Muscle of leg (tissue), 3 donors: ENCODE measurements at regions not wholly inside any gene's neighbourhood (a gene's known extent, or its start where the extent isn't known, plus 50 kb on each side); places are given as distances from the start of the nearest gene placed in this dataset.

Experiments used
- DNase-seq: peaks from one replicate; pipeline ENCODE4 v3.0.0; 2013
- H3K27ac ChIP-seq: one replicate; pipeline ENCODE4 v1.5.1; 2013; ENCODE audit warnings: mild to moderate bottlenecking, low read length, control low read depth
- H3K27me3 ChIP-seq: one replicate; pipeline ENCODE4 v1.6.1; 2013; ENCODE audit warnings: low read length; ENCODE audit not compliant: control insufficient read depth, insufficient read depth
- H3K36me3 ChIP-seq: one replicate; pipeline ENCODE4 v1.6.1; 2013; ENCODE audit warnings: low read length; ENCODE audit not compliant: control insufficient read depth, insufficient read depth
- H3K4me1 ChIP-seq: one replicate; pipeline ENCODE4 v1.6.1; 2013; ENCODE audit warnings: low read length; ENCODE audit not compliant: control insufficient read depth, insufficient read depth
- H3K4me3 ChIP-seq: one replicate; pipeline ENCODE4 v1.5.1; 2013; ENCODE audit warnings: low read length, control low read depth
- H3K9me3 ChIP-seq: replicated peaks from 2 replicates; pipeline ENCODE4 v1.6.1; 2013; ENCODE audit warnings: low read depth, low read length; ENCODE audit not compliant: control insufficient read depth
- WGBS: methylation state at CpG from one replicate; pipeline ENCODE4 v1.1.5; 2013; ENCODE audit warnings: missing lambda C conversion rate; ENCODE audit not compliant: insufficient coverage; 5-methylcytosine and 5-hydroxymethylcytosine counted together

DNA sequence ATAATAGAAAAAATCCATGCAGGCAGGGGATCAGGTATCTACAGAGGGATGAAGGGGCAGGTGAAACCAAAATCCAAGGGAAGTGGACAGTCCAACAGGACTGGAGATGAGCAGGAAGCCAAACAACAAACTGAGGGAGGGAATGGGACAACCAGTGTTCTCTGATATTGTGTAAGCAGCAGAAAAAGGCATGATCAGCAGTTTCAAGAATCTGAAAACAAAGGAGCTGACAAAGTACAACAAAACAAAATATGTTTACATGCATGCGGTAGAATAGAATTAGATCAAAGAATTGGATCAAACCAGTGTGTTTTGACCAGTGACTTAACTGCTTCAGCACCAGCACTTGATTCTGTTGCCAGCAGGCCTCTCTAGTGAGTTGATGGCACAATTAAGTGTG lies 729.7 kb downstream of the RFPL4B start:
- DNase-seq: no peak
- Histone ChIP-seq H3K36me3 (no peaks in the 10 kb centered on the region), H3K4me3 (no peak overlapping the region), H3K27me3 (no peaks in the 10 kb centered on the region), H3K9me3 (peaks cover under 1% of the 10 kb centered on the region), H3K27ac (no peak overlapping the region), H3K4me1 (no peaks in the 10 kb centered on the region)
- WGBS: 75% methylated on average over 1 of the region's 1 CpG

GRCh38 chr6:113077794-113078193 lies 730.7 kb downstream of the RFPL4B start:
- Histone ChIP-seq H3K36me3 (no peaks in the 10 kb centered on the region), H3K27me3 (no peaks in the 10 kb centered on the region), H3K27ac (no peak overlapping the region), H3K4me1 (no peaks in the 10 kb centered on the region), H3K4me3 (no peak overlapping the region), H3K9me3 (no peaks in the 10 kb centered on the region)
- WGBS: 100% methylated on average over 2 of the region's 2 CpGs
- no peak for DNase-seq

DNA sequence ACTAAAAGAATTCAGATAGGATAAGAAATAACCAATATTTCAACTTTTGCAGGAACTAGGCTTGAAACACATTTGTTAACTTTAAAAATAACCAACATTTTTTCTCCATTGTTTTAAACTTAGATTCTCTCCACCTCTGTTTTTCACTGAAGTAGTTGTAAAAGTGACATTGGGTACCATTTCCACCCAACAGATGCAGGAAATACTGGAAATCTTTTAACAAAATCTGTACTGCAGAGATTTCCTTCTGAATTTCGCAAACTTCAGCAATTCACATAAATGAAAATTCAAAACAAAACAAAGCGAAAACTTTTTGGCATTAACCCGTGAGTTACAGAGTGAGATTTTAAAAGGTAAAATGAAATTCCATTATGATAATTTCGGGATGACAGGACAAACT lies 731.7 kb downstream of the RFPL4B start:
- no CpG with 5 or more reads among the region's 4 CpGs for WGBS
- no peaks in the 10 kb centered on the region for H3K27me3 ChIP-seq
- H3K4me3 ChIP-seq: no peak overlapping the region
- H3K4me1 ChIP-seq: no peaks in the 10 kb centered on the region
- no peak for DNase-seq
- H3K9me3 ChIP-seq: no peaks in the 10 kb centered on the region
- H3K36me3 ChIP-seq: no peaks in the 10 kb centered on the region
- no peak overlapping the region for H3K27ac ChIP-seq

DNA sequence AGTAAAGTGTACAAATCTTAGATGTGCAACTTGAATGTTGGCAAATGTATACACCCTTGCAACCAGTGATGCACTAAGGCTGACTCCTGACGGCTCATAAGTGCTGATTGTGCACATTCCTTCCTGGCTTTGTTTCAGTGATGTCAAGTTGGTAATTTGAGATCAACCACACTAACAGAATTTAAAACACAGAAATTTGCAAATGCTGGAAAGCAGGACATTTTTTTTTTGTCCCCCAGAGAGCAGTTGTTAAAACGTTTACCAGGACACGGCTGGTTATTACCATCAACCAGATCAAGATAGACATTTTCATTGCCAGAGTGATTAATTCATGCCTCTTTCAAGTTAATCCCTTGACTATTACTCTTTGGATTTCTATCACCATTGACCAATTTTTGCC lies 735.6 kb downstream of the RFPL4B start:
- Histone ChIP-seq H3K27ac (no peak overlapping the region), H3K36me3 (no peaks in the 10 kb centered on the region), H3K9me3 (no peaks in the 10 kb centered on the region), H3K27me3 (no peaks in the 10 kb centered on the region), H3K4me1 (no peaks in the 10 kb centered on the region), H3K4me3 (no peak overlapping the region)
- 17% methylated on average over 2 of the region's 3 CpGs for WGBS
- DNase-seq: peak; percentile 50

DNA sequence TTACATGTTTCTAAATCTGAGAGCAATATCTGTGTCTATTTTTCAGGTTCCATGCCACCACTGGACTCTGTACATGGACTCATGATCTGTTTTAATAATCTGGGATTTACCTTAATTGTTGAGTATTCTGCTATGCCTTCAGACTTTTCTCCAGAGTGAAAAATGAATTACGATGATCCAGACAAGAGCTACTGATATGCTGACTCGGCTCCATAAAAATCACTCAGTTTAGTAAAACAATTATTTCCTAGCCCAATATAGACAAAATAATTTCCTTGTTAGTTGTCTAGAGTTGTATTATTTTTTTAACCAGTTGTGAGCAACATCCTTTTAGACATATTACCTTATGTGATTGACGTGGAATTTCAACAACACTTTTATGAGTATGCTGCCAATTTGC lies 736.8 kb downstream of the RFPL4B start:
- Histone ChIP-seq H3K27me3 (no peaks in the 10 kb centered on the region), H3K4me1 (no peaks in the 10 kb centered on the region), H3K36me3 (no peaks in the 10 kb centered on the region), H3K27ac (no peak overlapping the region), H3K4me3 (no peak overlapping the region), H3K9me3 (no peaks in the 10 kb centered on the region)
- no CpG with 5 or more reads among the region's 3 CpGs for WGBS
- DNase-seq: no peak

GRCh38 chr6:113089056-113089455 lies 741.9 kb downstream of the RFPL4B start:
- Histone ChIP-seq H3K27ac (no peak overlapping the region), H3K4me3 (no peak overlapping the region), H3K9me3 (no peaks in the 10 kb centered on the region), H3K4me1 (peaks cover 3% of the 10 kb centered on the region), H3K27me3 (no peaks in the 10 kb centered on the region), H3K36me3 (no peaks in the 10 kb centered on the region)
- no peak for DNase-seq
- WGBS: 95% methylated on average over 4 of the region's 8 CpGs

GRCh38 chr6:113092795-113093194 lies 745.7 kb downstream of the RFPL4B start:
- H3K4me3 ChIP-seq: no peak overlapping the region
- H3K27me3 ChIP-seq: no peaks in the 10 kb centered on the region
- H3K4me1 ChIP-seq: peaks cover 3% of the 10 kb centered on the region
- 100% methylated on average over 1 of the region's 3 CpGs for WGBS
- no peak for DNase-seq
- no peak overlapping the region for H3K27ac ChIP-seq
- peaks cover 2% of the 10 kb centered on the region for H3K9me3 ChIP-seq
- no peaks in the 10 kb centered on the region for H3K36me3 ChIP-seq

GRCh38 chr6:113094779-113095178 lies 747.6 kb downstream of the RFPL4B start:
- Histone ChIP-seq H3K4me3 (no peak overlapping the region), H3K4me1 (peaks cover 3% of the 10 kb centered on the region), H3K27me3 (no peaks in the 10 kb centered on the region), H3K27ac (peak overlapping the region; percentile 37), H3K36me3 (no peaks in the 10 kb centered on the region), H3K9me3 (peaks cover 2% of the 10 kb centered on the region)
- no CpG with 5 or more reads among the region's 3 CpGs for WGBS
- DNase-seq: peak; percentile 28

- Histone ChIP-seq H3K27ac (peak overlapping the region; percentile 86), H3K9me3 (peaks cover 2% of the 10 kb centered on the region), H3K36me3 (no peaks in the 10 kb centered on the region), H3K4me3 (no peak overlapping the region), H3K4me1 (peaks cover 3% of the 10 kb centered on the region), H3K27me3 (no peaks in the 10 kb centered on the region)
- peak; percentile 95 for DNase-seq
- no CpG with 5 or more reads among the region's 2 CpGs for WGBS
Measured at GRCh38 chr6:113095841-113096240, 748.7 kb downstream of the RFPL4B start.

DNA sequence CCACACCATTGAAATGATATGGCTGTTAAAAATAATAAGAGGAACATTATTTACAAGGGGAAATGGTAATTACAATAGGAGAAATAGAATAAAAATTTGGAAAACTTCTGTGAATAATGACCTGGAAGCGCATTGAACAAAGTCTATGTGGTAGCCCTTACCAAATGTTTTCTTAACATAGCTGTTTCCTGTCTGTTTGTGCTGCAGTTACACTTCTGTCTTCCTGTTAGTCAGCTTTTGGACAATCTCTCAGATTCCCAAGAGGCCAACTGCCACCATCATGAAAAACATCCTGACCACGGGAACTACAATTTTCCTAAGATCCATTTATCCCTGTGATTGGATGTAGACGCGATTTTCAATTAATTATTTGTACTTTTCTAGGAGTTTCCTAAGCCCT lies 754.4 kb upstream of the MARCKS start:
- H3K27me3 ChIP-seq: no peaks in the 10 kb centered on the region
- H3K4me3 ChIP-seq: no peak overlapping the region
- no peaks in the 10 kb centered on the region for H3K36me3 ChIP-seq
- WGBS: no CpG with 5 or more reads among the region's 4 CpGs
- H3K9me3 ChIP-seq: no peaks in the 10 kb centered on the region
- no peaks in the 10 kb centered on the region for H3K4me1 ChIP-seq
- no peak overlapping the region for H3K27ac ChIP-seq
- DNase-seq: peak; percentile 39

GRCh38 chr6:113103634-113104361 lies 753.3 kb upstream of the MARCKS start:
- H3K36me3 ChIP-seq: no peaks in the 10 kb centered on the region
- no peaks in the 10 kb centered on the region for H3K4me1 ChIP-seq
- H3K4me3 ChIP-seq: no peak overlapping the region
- peak; percentile 33 for DNase-seq
- no peaks in the 10 kb centered on the region for H3K9me3 ChIP-seq
- no peaks in the 10 kb centered on the region for H3K27me3 ChIP-seq
- H3K27ac ChIP-seq: no peak overlapping the region
- no CpG with 5 or more reads among the region's 4 CpGs for WGBS
